GM12878 (cell line): ENCODE measurements at regions not wholly inside any gene's neighbourhood (a gene's known extent, or its start where the extent isn't known, plus 50 kb on each side); places are given as distances from the start of the nearest gene placed in this dataset.

Source experiments
- GABPA ChIP-seq: IDR thresholded peaks from 2 replicates; pipeline ENCODE4 v1.6.1; 2014; ENCODE audit warnings: antibody characterized with exemption, low read depth, mild to moderate bottlenecking, inconsistent platforms
- MEF2A ChIP-seq: IDR thresholded peaks from 2 replicates; pipeline ENCODE4 v1.6.1; 2011; ENCODE audit warnings: low read depth, mild to moderate bottlenecking, low read length, moderate library complexity; ENCODE audit not compliant: insufficient read depth
- NFXL1 ChIP-seq: fragments of 450-650 bp; IDR thresholded peaks from 2 replicates; pipeline ENCODE4 v1.6.1; 2017; ENCODE audit warnings: antibody characterized with exemption, mild to moderate bottlenecking, borderline replicate concordance
- NFYB ChIP-seq: IDR thresholded peaks from 2 replicates; pipeline ENCODE4 v1.6.1; 2011; ENCODE audit warnings: low read depth, mild to moderate bottlenecking, low read length, improper control_type of control experiment, moderate library complexity; ENCODE audit not compliant: insufficient read depth
- YBX1 ChIP-seq: fragments of 450-650 bp; IDR thresholded peaks from 2 replicates; pipeline ENCODE4 v1.6.1; 2016; ENCODE audit warnings: antibody characterized with exemption
- TF ChIP-seq, protein P1 (sequence below): fragments of 450-650 bp; IDR thresholded peaks from 2 replicates; pipeline ENCODE4 v1.6.1; 2017; ENCODE audit warnings: mild to moderate bottlenecking, moderate library complexity
- TF ChIP-seq, protein P2 (sequence below): fragments of 450-650 bp; IDR thresholded peaks from 2 replicates; pipeline ENCODE4 v1.6.1; 2016; ENCODE audit warnings: mild to moderate bottlenecking, moderate library complexity, borderline replicate concordance
- TF ChIP-seq, protein P3 (sequence below): IDR thresholded peaks from 2 replicates; pipeline ENCODE4 v1.6.1; 2011; ENCODE audit warnings: mild to moderate bottlenecking, low read depth, low read length, moderate library complexity; ENCODE audit not compliant: insufficient replicate concordance
- TF ChIP-seq, protein P4 (sequence below): fragments of 150-350 bp; IDR thresholded peaks from 2 replicates; pipeline ENCODE4 v1.6.1; 2016; ENCODE audit warnings: low read depth, low read length
- TF ChIP-seq, protein P5 (sequence below): IDR thresholded peaks from 2 replicates; pipeline ENCODE4 v1.6.1; 2012; ENCODE audit warnings: low read depth, low read length, improper control_type of control experiment
- TF ChIP-seq, protein P6 (sequence below): IDR thresholded peaks from 2 replicates; pipeline ENCODE4 v1.6.1; 2011; ENCODE audit warnings: borderline replicate concordance, low read depth, mild to moderate bottlenecking, moderate library complexity, low read length; ENCODE audit not compliant: insufficient read depth, poor library complexity, severe bottlenecking
- TF ChIP-seq, protein P7 (sequence below): fragments of 450-650 bp; IDR thresholded peaks from 2 replicates; pipeline ENCODE4 v1.6.1; 2016; ENCODE audit warnings: mild to moderate bottlenecking

DNA sequence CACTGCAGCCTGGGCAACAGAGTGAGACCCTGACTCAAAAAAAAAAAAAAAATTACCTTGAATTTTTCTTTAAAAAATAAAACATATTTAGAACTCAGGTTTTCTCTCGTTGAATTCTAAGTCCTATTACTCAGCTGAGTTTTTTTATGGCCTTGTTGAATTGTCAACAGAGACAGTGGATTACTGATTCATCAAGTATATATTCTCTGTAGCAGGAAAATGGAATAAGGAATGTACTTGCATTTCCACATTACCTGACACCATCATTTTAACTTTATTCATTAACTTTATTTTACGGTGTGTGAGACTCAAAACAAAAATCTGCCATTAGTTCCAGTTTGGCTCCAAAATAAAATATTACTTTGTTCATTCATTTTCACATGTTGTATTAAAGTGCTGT is 53.8 kb upstream of the APP start (continued):
- TF ChIP-seq, protein P1, sequence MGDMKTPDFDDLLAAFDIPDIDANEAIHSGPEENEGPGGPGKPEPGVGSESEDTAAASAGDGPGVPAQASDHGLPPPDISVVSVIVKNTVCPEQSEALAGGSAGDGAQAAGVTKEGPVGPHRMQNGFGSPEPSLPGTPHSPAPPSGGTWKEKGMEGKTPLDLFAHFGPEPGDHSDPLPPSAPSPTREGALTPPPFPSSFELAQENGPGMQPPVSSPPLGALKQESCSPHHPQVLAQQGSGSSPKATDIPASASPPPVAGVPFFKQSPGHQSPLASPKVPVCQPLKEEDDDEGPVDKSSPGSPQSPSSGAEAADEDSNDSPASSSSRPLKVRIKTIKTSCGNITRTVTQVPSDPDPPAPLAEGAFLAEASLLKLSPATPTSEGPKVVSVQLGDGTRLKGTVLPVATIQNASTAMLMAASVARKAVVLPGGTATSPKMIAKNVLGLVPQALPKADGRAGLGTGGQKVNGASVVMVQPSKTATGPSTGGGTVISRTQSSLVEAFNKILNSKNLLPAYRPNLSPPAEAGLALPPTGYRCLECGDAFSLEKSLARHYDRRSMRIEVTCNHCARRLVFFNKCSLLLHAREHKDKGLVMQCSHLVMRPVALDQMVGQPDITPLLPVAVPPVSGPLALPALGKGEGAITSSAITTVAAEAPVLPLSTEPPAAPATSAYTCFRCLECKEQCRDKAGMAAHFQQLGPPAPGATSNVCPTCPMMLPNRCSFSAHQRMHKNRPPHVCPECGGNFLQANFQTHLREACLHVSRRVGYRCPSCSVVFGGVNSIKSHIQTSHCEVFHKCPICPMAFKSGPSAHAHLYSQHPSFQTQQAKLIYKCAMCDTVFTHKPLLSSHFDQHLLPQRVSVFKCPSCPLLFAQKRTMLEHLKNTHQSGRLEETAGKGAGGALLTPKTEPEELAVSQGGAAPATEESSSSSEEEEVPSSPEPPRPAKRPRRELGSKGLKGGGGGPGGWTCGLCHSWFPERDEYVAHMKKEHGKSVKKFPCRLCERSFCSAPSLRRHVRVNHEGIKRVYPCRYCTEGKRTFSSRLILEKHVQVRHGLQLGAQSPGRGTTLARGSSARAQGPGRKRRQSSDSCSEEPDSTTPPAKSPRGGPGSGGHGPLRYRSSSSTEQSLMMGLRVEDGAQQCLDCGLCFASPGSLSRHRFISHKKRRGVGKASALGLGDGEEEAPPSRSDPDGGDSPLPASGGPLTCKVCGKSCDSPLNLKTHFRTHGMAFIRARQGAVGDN, result no peak
- TF ChIP-seq, protein P2, sequence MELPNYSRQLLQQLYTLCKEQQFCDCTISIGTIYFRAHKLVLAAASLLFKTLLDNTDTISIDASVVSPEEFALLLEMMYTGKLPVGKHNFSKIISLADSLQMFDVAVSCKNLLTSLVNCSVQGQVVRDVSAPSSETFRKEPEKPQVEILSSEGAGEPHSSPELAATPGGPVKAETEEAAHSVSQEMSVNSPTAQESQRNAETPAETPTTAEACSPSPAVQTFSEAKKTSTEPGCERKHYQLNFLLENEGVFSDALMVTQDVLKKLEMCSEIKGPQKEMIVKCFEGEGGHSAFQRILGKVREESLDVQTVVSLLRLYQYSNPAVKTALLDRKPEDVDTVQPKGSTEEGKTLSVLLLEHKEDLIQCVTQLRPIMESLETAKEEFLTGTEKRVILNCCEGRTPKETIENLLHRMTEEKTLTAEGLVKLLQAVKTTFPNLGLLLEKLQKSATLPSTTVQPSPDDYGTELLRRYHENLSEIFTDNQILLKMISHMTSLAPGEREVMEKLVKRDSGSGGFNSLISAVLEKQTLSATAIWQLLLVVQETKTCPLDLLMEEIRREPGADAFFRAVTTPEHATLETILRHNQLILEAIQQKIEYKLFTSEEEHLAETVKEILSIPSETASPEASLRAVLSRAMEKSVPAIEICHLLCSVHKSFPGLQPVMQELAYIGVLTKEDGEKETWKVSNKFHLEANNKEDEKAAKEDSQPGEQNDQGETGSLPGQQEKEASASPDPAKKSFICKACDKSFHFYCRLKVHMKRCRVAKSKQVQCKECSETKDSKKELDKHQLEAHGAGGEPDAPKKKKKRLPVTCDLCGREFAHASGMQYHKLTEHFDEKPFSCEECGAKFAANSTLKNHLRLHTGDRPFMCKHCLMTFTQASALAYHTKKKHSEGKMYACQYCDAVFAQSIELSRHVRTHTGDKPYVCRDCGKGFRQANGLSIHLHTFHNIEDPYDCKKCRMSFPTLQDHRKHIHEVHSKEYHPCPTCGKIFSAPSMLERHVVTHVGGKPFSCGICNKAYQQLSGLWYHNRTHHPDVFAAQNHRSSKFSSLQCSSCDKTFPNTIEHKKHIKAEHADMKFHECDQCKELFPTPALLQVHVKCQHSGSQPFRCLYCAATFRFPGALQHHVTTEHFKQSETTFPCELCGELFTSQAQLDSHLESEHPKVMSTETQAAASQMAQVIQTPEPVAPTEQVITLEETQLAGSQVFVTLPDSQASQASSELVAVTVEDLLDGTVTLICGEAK, result no peak
- TF ChIP-seq, protein P3, sequence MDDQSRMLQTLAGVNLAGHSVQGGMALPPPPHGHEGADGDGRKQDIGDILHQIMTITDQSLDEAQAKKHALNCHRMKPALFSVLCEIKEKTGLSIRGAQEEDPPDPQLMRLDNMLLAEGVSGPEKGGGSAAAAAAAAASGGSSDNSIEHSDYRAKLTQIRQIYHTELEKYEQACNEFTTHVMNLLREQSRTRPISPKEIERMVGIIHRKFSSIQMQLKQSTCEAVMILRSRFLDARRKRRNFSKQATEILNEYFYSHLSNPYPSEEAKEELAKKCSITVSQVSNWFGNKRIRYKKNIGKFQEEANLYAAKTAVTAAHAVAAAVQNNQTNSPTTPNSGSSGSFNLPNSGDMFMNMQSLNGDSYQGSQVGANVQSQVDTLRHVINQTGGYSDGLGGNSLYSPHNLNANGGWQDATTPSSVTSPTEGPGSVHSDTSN, result no peak
- TF ChIP-seq YBX1 (no peak), NFYB (no peak), NFXL1 (no peak), GABPA (no peak), MEF2A (no peak)
- TF ChIP-seq, protein P4, sequence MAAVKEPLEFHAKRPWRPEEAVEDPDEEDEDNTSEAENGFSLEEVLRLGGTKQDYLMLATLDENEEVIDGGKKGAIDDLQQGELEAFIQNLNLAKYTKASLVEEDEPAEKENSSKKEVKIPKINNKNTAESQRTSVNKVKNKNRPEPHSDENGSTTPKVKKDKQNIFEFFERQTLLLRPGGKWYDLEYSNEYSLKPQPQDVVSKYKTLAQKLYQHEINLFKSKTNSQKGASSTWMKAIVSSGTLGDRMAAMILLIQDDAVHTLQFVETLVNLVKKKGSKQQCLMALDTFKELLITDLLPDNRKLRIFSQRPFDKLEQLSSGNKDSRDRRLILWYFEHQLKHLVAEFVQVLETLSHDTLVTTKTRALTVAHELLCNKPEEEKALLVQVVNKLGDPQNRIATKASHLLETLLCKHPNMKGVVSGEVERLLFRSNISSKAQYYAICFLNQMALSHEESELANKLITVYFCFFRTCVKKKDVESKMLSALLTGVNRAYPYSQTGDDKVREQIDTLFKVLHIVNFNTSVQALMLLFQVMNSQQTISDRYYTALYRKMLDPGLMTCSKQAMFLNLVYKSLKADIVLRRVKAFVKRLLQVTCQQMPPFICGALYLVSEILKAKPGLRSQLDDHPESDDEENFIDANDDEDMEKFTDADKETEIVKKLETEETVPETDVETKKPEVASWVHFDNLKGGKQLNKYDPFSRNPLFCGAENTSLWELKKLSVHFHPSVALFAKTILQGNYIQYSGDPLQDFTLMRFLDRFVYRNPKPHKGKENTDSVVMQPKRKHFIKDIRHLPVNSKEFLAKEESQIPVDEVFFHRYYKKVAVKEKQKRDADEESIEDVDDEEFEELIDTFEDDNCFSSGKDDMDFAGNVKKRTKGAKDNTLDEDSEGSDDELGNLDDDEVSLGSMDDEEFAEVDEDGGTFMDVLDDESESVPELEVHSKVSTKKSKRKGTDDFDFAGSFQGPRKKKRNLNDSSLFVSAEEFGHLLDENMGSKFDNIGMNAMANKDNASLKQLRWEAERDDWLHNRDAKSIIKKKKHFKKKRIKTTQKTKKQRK, result no peak
- TF ChIP-seq, protein P5, sequence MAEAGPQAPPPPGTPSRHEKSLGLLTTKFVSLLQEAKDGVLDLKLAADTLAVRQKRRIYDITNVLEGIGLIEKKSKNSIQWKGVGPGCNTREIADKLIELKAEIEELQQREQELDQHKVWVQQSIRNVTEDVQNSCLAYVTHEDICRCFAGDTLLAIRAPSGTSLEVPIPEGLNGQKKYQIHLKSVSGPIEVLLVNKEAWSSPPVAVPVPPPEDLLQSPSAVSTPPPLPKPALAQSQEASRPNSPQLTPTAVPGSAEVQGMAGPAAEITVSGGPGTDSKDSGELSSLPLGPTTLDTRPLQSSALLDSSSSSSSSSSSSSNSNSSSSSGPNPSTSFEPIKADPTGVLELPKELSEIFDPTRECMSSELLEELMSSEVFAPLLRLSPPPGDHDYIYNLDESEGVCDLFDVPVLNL, result no peak
- TF ChIP-seq, protein P6, sequence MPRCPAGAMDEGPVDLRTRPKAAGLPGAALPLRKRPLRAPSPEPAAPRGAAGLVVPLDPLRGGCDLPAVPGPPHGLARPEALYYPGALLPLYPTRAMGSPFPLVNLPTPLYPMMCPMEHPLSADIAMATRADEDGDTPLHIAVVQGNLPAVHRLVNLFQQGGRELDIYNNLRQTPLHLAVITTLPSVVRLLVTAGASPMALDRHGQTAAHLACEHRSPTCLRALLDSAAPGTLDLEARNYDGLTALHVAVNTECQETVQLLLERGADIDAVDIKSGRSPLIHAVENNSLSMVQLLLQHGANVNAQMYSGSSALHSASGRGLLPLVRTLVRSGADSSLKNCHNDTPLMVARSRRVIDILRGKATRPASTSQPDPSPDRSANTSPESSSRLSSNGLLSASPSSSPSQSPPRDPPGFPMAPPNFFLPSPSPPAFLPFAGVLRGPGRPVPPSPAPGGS, result no peak
- TF ChIP-seq, protein P7, sequence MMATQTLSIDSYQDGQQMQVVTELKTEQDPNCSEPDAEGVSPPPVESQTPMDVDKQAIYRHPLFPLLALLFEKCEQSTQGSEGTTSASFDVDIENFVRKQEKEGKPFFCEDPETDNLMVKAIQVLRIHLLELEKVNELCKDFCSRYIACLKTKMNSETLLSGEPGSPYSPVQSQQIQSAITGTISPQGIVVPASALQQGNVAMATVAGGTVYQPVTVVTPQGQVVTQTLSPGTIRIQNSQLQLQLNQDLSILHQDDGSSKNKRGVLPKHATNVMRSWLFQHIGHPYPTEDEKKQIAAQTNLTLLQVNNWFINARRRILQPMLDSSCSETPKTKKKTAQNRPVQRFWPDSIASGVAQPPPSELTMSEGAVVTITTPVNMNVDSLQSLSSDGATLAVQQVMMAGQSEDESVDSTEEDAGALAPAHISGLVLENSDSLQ, result no peak
